NOMO-1 treated with DMSO at 0.1 percent for 48 hours (cell line): ENCODE measurements at regions not wholly inside any gene's neighbourhood (a gene's known extent, or its start where the extent isn't known, plus 50 kb on each side); places are given as distances from the start of the nearest gene placed in this dataset.

ENCODE experiments used
- DNase-seq: peaks from one replicate; lab custom pipeline; 2025; ENCODE audit not compliant: unreplicated experiment; lab: John Stamatoyannopoulos, UW

GRCh38 chr16:72422308-72422897, 250.4 kb upstream of the PMFBP1 start:
- no peak for DNase-seq

- DNase-seq, result no peak
Observed at GRCh38 chr16:72419638-72420037, 247.7 kb upstream of the PMFBP1 start.

DNA sequence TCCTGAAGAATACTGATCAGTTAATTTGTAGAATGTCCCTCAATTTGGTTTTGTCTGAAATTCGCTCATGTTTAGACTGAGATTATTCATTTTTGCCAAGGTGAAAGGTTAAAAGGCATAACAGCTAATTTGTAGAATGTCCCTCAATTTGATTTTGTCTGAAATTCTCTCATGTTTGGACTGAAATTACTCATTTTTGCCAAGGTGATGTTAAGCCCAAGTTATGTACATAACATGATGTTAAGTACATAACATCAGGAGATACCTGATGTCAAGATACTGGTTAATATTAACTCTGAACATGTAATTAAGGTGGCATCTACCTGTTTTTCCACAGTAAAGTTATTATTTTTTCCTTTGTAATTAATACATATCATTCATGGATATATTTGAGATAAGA, 243.4 kb upstream of the PMFBP1 start:
- no peak for DNase-seq

DNA sequence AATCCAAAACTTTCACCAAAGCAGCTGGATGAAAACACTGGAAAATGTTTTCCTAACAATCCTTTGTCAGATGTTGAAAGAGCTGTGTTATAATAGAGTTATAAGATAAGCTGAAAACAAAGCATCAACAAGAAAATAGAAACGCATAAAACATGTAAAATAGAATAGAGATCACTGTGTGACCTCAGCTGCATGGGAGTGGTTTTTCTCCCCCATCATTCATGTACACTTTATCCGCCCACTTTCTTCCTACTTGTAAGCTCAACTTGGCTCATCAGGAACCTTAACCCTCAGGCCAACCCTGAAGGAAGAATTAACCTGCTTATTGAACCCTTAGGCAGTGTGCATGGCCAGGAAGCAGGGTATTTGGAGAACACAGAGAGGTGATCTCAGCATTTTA, 238.5 kb upstream of the PMFBP1 start:
- DNase-seq, result no peak

DNA sequence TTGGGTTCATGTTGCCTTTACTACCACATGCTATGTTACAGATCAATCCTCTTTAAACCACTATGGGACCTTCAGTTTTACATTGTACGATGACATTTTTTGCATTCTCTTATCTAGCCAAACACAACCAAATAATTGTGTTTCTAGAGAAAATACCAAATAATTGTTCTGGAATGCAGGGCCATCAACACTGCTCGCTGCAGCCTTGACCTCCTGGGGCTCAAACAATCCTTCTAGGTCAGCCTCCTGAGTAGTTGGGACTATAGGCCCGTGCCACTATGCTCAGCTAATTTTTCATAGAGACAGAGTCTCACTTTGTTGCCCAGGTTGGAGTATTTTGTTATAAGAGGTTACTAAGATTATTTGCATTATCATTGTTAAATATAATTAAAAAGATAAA, 237.5 kb upstream of the PMFBP1 start:
- DNase-seq, result no peak

DNA sequence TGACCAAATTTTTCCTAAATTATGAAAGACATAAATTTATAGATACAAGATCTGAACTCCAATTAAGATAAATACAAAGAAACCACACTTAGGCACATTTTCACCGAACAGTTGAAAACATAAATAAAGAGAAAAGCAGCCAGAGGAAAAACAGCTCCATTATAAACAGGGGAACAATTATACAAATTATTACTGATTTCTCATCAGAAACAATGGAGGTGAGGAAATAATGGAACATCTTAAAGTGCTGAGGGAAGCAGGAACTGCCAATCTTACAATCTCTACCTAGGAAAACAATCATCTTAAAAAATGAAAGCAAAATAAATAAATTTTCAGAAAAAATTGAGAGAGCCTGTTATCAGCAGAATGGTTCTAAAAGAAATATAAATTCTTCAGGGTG, 234.4 kb upstream of the PMFBP1 start:
- DNase-seq, result no peak

DNA sequence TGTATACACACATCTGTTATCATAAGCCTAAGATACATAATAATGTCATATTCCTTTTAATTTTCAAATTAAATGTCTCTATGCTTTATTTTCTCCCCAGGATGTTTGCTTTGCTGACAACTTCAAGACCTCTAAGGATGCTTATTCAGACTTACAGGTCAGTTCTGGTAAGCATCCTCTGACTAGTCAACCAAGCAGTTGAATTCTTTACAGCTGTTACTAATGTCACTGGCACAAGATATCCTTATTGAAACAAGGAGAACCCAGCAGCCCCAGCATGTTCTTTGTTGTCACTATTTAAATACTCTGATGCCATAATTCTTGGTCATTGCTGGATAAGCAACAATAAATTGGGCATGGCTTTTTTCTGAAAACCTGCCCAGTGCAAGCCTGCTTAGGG, 232.3 kb upstream of the PMFBP1 start:
- DNase-seq, result no peak

- peak; percentile 8 for DNase-seq
Observed at GRCh38 chr16:72401084-72401361, 229.1 kb upstream of the PMFBP1 start.

GRCh38 chr16:72400257-72401083, 228.5 kb upstream of the PMFBP1 start:
- peak; percentile 65 for DNase-seq

GRCh38 chr16:72399811-72400210, 227.9 kb upstream of the PMFBP1 start:
- no peak for DNase-seq

DNA sequence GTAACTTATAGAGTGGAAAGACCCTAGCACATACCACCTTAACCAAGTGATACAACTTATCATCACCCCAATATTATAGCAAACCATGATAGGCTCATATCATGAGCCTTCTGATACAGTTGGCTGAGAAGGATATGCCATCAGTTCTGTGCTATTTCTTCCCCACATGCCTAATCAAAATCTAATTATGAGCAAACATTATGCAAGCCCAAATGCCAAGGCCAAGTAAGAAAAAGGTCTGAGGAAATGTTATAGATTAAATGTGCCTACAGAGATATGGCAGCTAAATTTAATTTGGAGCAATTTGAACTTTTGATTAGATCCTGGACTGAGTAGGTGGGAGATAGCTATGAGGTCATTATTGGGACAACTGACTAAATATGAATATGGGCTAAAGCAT, 225.9 kb upstream of the PMFBP1 start:
- no peak for DNase-seq

DNA sequence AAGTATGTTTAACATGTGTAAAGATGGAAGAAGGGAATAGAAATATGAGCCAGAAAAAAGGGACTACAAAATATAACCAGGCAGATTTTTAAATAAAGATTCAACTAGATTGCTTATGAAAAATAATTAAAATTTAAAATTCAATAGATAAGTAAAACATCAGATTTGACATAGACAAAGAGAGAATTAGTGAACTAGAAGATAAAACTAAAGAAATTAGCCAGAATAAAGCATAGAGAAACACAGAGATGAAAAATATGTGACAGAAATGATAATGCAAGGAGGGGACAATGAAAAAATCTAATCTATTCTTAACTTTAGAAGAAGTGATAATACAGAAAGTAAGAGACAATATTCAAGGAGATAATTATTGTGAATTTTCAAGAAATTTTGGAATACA, 222.6 kb upstream of the PMFBP1 start:
- DNase-seq, result no peak

DNA sequence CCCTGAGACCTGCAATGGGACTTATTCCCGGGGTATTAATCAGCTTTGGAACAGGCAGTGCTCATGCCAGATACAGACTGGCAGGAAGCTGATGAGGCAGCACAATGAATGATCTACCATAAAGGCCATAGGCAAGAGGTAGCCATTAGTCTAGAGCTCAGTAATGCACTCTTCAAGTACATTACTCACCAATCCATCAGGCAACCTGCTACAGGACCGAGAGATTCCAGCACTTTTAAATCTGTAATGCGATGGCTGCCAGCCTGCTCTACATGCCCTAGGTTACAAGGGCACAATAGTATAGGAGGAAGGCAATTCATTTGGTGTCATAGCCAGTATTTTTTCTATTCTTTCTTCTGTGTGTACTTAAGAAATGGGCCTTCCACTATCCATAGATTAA, 217.8 kb upstream of the PMFBP1 start:
- DNase-seq, result no peak

DNA sequence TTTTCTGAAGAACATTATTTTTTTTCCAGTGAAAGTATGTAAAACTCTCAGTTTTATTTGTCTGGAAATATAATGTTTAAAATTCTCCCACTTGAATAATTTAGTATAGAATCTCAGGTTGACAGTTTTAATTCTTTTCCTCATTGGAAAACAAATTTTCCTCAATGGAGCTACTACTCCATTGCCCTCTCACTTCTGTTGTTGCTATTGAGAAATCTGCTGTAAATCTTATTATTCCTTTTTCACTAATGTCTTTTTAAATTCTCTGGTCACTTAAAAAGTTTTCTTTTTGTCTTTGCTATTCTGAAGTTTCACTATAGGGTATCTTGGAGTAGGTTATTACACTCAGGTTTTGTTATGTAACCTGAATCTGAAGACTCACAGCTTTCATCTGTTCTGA, 216.1 kb upstream of the PMFBP1 start:
- no peak for DNase-seq

GRCh38 chr16:72384651-72385050, 212.7 kb upstream of the PMFBP1 start:
- DNase-seq, result no peak

DNA sequence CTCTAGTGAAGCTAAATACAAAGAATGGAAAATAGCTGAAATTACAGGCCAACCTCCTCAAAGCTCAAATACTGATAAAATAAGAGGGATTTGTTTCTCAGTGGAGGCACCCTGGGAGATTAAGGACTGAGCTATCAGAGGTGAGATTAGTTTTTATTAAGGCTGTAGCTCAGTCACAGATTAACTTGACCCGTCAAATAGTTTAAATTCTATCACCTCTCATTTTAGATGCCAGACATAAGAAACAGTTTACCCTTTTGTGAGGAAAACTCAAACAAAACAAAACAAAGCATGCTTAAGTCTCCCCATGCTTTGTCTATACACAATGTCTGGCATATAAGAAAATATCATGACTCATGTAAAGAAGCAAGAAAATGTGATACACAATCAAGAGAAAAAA, 208.3 kb upstream of the PMFBP1 start:
- DNase-seq, result no peak

DNA sequence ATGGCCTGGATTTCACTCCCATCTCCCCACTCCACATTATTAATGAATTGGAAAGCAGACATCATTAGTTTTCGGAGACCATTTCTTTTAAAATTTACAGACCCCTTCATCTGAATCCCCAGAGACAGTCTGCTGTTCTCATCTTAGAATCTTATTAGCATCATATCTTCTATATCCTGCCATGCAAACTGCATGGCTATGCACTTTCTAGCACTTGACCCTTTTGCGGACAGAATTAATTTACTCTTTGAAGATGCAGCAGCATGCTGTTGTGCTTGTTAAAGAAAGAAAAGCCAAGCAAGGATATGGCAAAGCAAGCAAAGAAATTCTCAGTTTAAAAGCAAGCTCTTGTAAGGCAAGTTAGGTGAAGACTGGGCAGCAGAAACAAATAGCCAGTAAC, 201.2 kb upstream of the PMFBP1 start:
- DNase-seq, result no peak

GRCh38 chr16:72372087-72373045, 200.4 kb upstream of the PMFBP1 start:
- no peak for DNase-seq

DNA sequence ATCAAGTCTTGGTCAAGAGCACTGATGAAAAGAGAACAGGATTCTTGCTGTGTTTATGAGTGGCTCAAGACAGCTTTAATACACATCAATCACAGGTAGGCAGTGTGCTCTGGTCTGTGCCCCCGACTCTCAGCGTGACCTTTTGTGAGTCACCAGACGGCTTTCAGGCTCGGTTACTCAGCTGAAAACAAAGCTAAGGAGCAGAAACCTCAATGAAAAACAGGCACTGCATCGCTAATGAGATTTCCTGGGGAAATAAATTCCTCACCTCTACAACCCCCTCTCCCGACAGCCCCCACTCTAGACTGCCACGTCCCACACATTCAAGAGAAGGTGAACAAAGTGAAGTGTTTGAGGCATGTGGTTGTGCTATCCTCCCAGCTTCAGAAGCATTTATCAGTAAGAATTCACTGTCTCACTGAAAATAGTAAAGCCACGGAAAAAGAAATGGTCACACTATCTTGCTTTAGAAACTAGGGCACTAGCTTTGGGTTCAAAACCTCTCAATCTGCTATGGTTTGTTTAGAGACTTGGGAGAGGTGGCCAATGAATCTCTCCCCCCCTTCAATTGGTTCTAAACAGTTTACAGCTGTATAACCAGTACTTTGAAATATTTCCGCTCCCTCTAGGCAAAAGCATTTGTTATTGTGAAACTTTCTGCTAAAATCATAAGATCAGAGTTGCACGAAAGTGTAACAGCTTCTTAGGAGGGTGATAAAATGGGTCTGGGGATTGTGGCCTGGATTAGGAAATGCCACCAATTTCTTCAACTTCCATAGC, 199.5 kb upstream of the PMFBP1 start:
- DNase-seq, result no peak

GRCh38 chr16:72369274-72369673, 197.3 kb upstream of the PMFBP1 start:
- no peak for DNase-seq

- DNase-seq, result no peak
Observed at GRCh38 chr16:72367851-72368250, 195.9 kb upstream of the PMFBP1 start.
